ENCODE measurements at regions not wholly inside any gene's neighbourhood (a gene's known extent, or its start where the extent isn't known, plus 50 kb on each side); places are given as distances from the start of the nearest gene placed in this dataset.

DNA sequence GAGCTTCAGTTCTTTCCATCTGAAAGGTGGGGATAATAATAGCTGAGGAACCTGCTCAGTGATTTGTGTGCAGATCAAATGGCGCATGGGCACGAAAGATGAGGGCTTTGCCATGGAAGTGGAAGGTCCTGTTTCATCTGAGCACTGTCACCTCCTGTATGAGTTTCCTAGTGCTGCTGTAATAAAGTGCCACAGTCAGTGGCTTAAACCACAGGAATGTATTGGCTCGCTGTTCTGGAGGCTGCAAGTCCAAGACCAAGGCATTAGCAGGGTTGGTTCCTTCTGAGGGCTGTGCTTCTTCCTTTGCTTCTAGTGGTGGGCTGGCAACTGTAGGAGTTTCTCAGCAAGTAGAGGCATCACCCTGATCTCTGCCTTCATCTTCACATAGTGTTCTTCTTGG, 51.1 kb upstream of the RBM15 start:
- TF ChIP-seq MEIS2 (IDR thresholded peaks at IDR 0.05; ENCODE audit: partially characterized antibody) = no peak
- TF ChIP-seq TAF1 (IDR thresholded peaks at IDR 0.05; ENCODE audit: control insufficient read depth, extremely low read depth, insufficient read depth, low read length, severe bottlenecking) = no peak
- no peak for TF ChIP-seq CTCF (IDR thresholded peaks at IDR 0.05 in 2 of 3, conservative IDR thresholded peaks at IDR 0.05 in 1 of 3; ENCODE audit: insufficient read depth in 2 of 3, low read depth in 1 of 3, low read length in 3 of 3)
- no peak for TF ChIP-seq SP1 (CRISPR knock-in tag; IDR thresholded peaks at IDR 0.05)
- no peak for TF ChIP-seq POLR2A (conservative IDR thresholded peaks at IDR 0.05)
- TF ChIP-seq DMBX1 (CRISPR knock-in tag; IDR thresholded peaks at IDR 0.05; ENCODE audit: borderline replicate concordance) = no peak
- no peak for TF ChIP-seq FOXP1 (CRISPR knock-in tag; IDR thresholded peaks at IDR 0.05)
- no peak for TF ChIP-seq SREBF2 (CRISPR knock-in tag; IDR thresholded peaks at IDR 0.05)
- no peak for TF ChIP-seq STAG1 (CRISPR knock-in tag; IDR thresholded peaks at IDR 0.05; ENCODE audit: borderline replicate concordance)

Data from K562 (cell line).